ENCODE measurements at regions not wholly inside any gene's neighbourhood (a gene's known extent, or its start where the extent isn't known, plus 50 kb on each side); places are given as distances from the start of the nearest gene placed in this dataset.

DNA sequence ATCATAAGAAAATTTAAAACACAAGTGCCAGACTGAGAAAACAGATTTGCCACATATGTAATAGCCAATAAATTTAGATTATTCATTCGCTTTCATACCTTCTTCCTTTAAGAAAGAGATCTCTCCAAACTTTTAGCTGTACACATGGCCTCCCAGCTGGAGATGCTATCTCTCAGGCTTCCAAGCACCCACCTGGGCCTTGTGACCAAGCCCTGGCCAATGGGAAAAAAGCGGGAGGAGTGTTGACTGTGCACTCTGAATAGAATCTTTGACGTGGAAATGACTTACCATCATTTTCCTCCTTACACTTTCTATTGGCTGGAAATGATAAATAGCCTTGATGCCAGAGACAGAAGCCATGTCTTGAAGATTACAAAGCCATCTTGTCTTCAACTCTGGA is 1106.6 kb downstream of the TBL1XR1 start:
- H3K79me2 ChIP-seq: no peaks in the 10 kb centered on the region
- WGBS (ENCODE audit: low lambda C conversion rate, missing lambda C conversion rate): 89% methylated on average over 3 of the region's 3 CpGs
- no peaks in the 10 kb centered on the region for H3K9me2 ChIP-seq (replicated peaks; ENCODE audit: insufficient read depth)
- H4K20me1 ChIP-seq (ENCODE audit: insufficient read depth, poor library complexity, severe bottlenecking): no peaks in the 10 kb centered on the region
- no peak overlapping the region for H2AFZ ChIP-seq
- H3K4me1 ChIP-seq (ENCODE audit: insufficient read depth): peaks cover 3% of the 10 kb centered on the region
- no peaks in the 10 kb centered on the region for H3K36me3 ChIP-seq (replicated peaks; ENCODE audit: insufficient read depth, low read depth)
- H3K27ac ChIP-seq: no peak overlapping the region
- DNase-seq (ENCODE audit: low spot score): no peak
- TF ChIP-seq, protein P1, sequence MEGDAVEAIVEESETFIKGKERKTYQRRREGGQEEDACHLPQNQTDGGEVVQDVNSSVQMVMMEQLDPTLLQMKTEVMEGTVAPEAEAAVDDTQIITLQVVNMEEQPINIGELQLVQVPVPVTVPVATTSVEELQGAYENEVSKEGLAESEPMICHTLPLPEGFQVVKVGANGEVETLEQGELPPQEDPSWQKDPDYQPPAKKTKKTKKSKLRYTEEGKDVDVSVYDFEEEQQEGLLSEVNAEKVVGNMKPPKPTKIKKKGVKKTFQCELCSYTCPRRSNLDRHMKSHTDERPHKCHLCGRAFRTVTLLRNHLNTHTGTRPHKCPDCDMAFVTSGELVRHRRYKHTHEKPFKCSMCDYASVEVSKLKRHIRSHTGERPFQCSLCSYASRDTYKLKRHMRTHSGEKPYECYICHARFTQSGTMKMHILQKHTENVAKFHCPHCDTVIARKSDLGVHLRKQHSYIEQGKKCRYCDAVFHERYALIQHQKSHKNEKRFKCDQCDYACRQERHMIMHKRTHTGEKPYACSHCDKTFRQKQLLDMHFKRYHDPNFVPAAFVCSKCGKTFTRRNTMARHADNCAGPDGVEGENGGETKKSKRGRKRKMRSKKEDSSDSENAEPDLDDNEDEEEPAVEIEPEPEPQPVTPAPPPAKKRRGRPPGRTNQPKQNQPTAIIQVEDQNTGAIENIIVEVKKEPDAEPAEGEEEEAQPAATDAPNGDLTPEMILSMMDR (IDR thresholded peaks at IDR 0.05; ENCODE audit: poor library complexity): no peak
- TF ChIP-seq EZH2phosphoT487 (IDR thresholded peaks at IDR 0.05; ENCODE audit: low read depth, severe bottlenecking, unreplicated experiment): no peak
- H3K9me3 ChIP-seq (ENCODE audit: low read depth): no peaks in the 10 kb centered on the region
- no peaks in the 10 kb centered on the region for H3K27me3 ChIP-seq
- H3K4me2 ChIP-seq: no peak overlapping the region
- no peak overlapping the region for H3K4me3 ChIP-seq

DNA sequence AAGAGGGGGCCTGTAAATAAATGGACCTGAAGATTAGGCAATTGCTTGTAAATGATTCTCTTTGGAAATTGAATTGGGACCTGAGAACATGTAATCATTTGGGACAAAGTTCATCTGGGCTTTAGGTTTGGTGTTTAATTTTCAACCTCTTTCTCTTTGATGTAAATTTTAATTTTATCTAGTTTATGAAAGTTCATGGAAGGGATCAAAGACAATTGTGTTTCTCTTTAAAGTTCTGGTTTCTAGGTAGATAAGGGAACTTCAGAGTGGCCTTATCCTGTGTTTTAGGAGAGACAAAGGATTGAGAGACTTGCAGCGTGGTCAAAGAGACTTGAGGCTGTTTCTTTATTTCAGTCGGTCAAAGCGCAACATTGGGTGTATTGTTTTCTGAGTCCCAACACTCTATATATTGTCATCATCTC is 1108.3 kb downstream of the TBL1XR1 start:
- Histone ChIP-seq H3K79me2 (no peaks in the 10 kb centered on the region), H3K9me2 (replicated peaks; ENCODE audit: insufficient read depth) (no peaks in the 10 kb centered on the region), H3K27me3 (no peaks in the 10 kb centered on the region), H3K4me1 (ENCODE audit: insufficient read depth) (peaks cover 3% of the 10 kb centered on the region), H3K27ac (peak overlapping the region; percentile 17), H3K9me3 (ENCODE audit: low read depth) (no peaks in the 10 kb centered on the region), H3K36me3 (replicated peaks; ENCODE audit: insufficient read depth, low read depth) (no peaks in the 10 kb centered on the region), H3K4me2 (no peak overlapping the region), H2AFZ (peak overlapping the region; percentile 30), H3K4me3 (no peak overlapping the region), H4K20me1 (ENCODE audit: insufficient read depth, poor library complexity, severe bottlenecking) (no peaks in the 10 kb centered on the region)
- no peak for DNase-seq (ENCODE audit: low spot score)
- TF ChIP-seq, protein P1 (IDR thresholded peaks at IDR 0.05; ENCODE audit: poor library complexity): no peak
- no peak for TF ChIP-seq EZH2 (IDR thresholded peaks at IDR 0.05; ENCODE audit: borderline replicate concordance)
- no peak for TF ChIP-seq EZH2phosphoT487 (IDR thresholded peaks at IDR 0.05; ENCODE audit: low read depth, severe bottlenecking, unreplicated experiment)
- WGBS (ENCODE audit: low lambda C conversion rate, missing lambda C conversion rate): 67% methylated on average over 3 of the region's 3 CpGs

DNA sequence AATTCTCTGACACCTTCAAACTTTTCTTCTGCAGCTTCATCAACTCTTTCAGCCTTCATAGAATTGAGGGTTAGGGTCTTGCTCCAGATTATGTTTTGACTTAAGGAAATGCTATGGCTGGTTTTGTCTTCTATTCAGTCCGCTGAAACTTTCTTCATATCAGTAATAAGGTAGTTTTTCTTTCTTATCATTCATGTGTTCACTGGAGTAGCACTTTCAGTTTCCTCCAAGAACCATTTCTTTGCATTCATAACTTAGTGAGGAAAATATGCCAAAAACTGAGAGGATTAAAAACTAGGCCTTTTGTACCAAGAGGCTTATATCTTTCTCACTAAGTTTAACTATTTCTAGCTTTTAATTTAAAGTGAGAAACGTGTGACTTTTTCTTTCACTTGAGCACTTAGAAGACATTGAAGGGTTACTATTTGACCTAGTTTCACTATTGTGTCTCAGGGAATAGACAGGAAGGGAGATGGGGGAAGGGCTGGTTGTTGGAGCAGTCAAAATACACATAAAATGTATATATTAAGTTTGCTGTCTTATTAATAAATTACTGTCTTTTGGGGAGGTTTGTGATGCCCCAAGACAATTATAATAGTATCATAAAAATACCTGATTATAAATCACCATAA is 1110.1 kb downstream of the TBL1XR1 start:
- Histone ChIP-seq H3K36me3 (replicated peaks; ENCODE audit: insufficient read depth, low read depth) (no peaks in the 10 kb centered on the region), H3K4me1 (ENCODE audit: insufficient read depth) (peaks cover 3% of the 10 kb centered on the region), H3K79me2 (no peaks in the 10 kb centered on the region), H3K27ac (no peak overlapping the region), H3K4me3 (no peak overlapping the region), H3K27me3 (no peaks in the 10 kb centered on the region), H2AFZ (no peak overlapping the region), H3K9me3 (ENCODE audit: low read depth) (no peaks in the 10 kb centered on the region), H3K9me2 (replicated peaks; ENCODE audit: insufficient read depth) (no peaks in the 10 kb centered on the region), H4K20me1 (ENCODE audit: insufficient read depth, poor library complexity, severe bottlenecking) (no peaks in the 10 kb centered on the region), H3K4me2 (no peak overlapping the region)
- no peak for DNase-seq (ENCODE audit: low spot score)
- TF ChIP-seq EZH2phosphoT487 (IDR thresholded peaks at IDR 0.05; ENCODE audit: low read depth, severe bottlenecking, unreplicated experiment) (no peak), EZH2 (IDR thresholded peaks at IDR 0.05; ENCODE audit: borderline replicate concordance) (no peak)
- TF ChIP-seq, protein P1 (IDR thresholded peaks at IDR 0.05; ENCODE audit: poor library complexity): no peak
- WGBS (ENCODE audit: low lambda C conversion rate, missing lambda C conversion rate): 87% methylated on average over 2 of the region's 2 CpGs

All from hepatocyte (in vitro differentiated cells).